ENCODE measurements at regions not wholly inside any gene's neighbourhood (a gene's known extent, or its start where the extent isn't known, plus 50 kb on each side); places are given as distances from the start of the nearest gene placed in this dataset.

- ATAC-seq (no peak), DNase-seq (no peak)
- no peak for TF ChIP-seq CTCF (IDR thresholded peaks at IDR 0.05)
- H3K4me3 ChIP-seq = no peak overlapping the region
- no peaks in the 10 kb centered on the region for H3K36me3 ChIP-seq (ENCODE audit: low read depth)
- intact Hi-C loops (cut with DNase I, micrococcal nuclease) = no loop called here
- H3K4me1 ChIP-seq (ENCODE audit: low read depth) = no peaks in the 10 kb centered on the region
- no peaks in the 10 kb centered on the region for H3K9me3 ChIP-seq
Measured at GRCh38 chr5:2299388-2300220, 416.9 kb upstream of the IRX4 start.

DNA sequence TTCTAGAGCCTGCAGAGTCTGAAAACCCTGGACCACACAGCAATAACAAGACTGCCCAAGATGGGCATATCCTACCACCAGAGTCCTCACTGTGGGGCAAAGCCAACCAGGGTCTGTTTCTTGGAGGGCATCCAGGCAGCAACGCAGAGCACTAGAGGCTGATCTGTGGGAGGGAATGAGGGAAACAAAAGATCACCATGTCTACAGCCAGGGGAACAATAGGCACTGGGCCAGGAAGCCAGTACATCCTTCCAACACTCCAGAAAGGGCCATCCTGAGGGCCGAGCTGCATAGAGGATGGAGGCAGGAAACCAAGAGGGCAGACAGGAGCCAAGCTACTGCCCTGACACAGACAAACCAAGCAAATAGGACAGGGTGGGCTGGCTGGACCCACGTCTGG is 416.1 kb upstream of the IRX4 start:
- intact Hi-C loops (cut with DNase I, micrococcal nuclease) = no loop called here
- ATAC-seq (no peak), DNase-seq (no peak)
- Histone ChIP-seq H3K4me1 (ENCODE audit: low read depth) (no peaks in the 10 kb centered on the region), H3K4me3 (no peak overlapping the region), H3K9me3 (no peaks in the 10 kb centered on the region), H3K36me3 (ENCODE audit: low read depth) (no peaks in the 10 kb centered on the region)
- no peak for TF ChIP-seq CTCF (IDR thresholded peaks at IDR 0.05)

DNA sequence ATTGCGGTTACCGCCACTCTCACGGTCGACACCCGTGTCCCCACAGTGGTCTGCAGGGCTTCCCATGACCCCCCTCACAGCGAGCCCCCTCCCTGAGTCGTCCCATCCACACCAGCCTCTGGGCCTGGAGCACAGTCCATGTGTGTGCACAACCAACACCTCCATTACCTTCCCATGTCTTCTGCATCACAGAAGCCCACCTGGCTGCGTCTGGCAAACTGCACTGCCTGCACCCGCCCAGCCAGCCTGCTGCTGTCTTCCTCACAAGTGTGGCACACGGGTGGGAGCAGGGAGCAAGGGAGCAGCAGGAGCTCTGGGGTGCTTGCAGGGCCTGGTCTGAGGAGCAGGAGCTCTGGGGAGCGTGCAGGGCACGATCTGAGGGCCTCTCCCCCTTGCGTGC is 415.3 kb upstream of the IRX4 start:
- ATAC-seq (no peak), DNase-seq (no peak)
- H3K9me3 ChIP-seq = no peaks in the 10 kb centered on the region
- H3K4me1 ChIP-seq (ENCODE audit: low read depth) = no peaks in the 10 kb centered on the region
- intact Hi-C loops (cut with DNase I, micrococcal nuclease) = no loop called here
- H3K36me3 ChIP-seq (ENCODE audit: low read depth) = no peaks in the 10 kb centered on the region
- no peak for TF ChIP-seq CTCF (IDR thresholded peaks at IDR 0.05)
- no peak overlapping the region for H3K4me3 ChIP-seq

- intact Hi-C loops (cut with DNase I, micrococcal nuclease) = no loop called here
- DNase-seq (no peak), ATAC-seq (no peak)
- TF ChIP-seq CTCF (IDR thresholded peaks at IDR 0.05) = no peak
- Histone ChIP-seq H3K9me3 (no peaks in the 10 kb centered on the region), H3K4me1 (ENCODE audit: low read depth) (no peaks in the 10 kb centered on the region), H3K36me3 (ENCODE audit: low read depth) (no peaks in the 10 kb centered on the region), H3K4me3 (no peak overlapping the region)
Measured at GRCh38 chr5:2295476-2295875, 412.8 kb upstream of the IRX4 start.

DNA sequence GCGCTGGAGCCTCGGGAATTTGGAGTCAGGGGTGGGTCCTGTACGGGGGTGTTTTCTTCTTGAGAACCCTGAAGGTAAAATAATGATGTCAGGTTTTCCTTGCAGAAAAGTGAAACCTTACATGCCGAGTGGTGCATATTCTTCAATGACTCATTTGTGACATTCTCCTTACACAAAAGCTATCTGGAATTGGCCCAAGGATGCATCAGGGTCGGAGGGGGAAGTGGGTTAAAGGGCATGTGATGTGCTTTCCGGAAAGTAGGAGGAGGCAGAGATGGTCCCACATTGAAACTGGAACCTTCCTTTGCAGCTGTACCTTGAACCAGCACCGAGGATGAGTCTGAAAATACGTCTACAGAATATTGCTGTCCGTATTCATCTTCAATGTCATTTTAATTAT is 411.2 kb upstream of the IRX4 start:
- DNase-seq (no peak), ATAC-seq (no peak)
- no peaks in the 10 kb centered on the region for H3K36me3 ChIP-seq (ENCODE audit: low read depth)

More for the DNA sequence above, 411.2 kb upstream of the IRX4 start:
- Histone ChIP-seq H3K4me1 (ENCODE audit: low read depth) (no peaks in the 10 kb centered on the region), H3K9me3 (no peaks in the 10 kb centered on the region), H3K4me3 (no peak overlapping the region)
- TF ChIP-seq CTCF (IDR thresholded peaks at IDR 0.05) = no peak
- intact Hi-C loops (cut with DNase I, micrococcal nuclease) = no loop called here

Measured in mucosa of descending colon (tissue), 3 donors.